Stimulated activated CD4-positive, alpha-beta T cell treated with anti-CD3 and anti-CD28 coated beads, Interleukin-1b, Interleukin-23, amount 100 ng/mL, for 4 hours (primary cell): ENCODE measurements at regions not wholly inside any gene's neighbourhood (a gene's known extent, or its start where the extent isn't known, plus 50 kb on each side); places are given as distances from the start of the nearest gene placed in this dataset.

Experiments used
- DNase-seq, 2 donors: peaks; one replicate each; pipeline ENCODE4 v3.0.0-alpha.2; 2020; ENCODE audit warnings: low read depth in 2 of 2

DNA sequence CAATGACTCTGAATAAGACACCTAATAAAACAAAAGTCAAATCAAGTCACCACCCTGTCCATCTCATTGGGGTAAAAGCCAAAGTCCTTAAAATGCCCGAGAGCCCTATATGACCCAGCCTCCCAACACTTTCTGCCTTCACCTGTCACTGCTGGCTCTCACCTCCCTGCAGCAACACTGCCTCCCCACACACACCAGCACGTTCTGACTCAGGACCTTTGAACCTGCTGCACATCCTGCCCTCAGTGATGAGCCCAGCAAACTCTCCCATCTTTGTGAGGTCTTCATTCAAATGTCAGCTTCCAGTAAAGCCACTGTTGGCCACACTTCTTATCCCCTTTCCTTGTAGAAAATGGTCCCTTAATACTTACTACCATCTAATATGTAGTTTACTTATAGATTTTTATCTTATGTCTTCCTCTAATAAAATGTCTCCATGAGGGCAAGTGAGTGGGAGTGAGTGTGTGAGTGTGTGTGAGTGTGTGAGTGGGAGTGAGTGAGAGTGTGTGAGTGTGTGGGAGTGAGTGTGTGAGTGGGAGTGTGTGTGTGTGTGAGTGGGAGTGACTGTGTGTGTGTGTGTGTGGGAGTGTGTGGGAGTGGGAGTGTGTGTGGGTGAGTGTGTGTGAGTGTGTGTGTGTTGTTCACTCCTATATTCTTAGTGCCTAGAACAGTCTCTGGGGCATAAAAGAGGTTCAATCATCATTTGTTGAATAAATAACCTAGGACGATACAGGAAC, 504.7 kb downstream of the EIPR1 start:
- DNase-seq, result no peak

- DNase-seq, result no peak
Measured at GRCh38 chr2:2872309-2872617, 505.4 kb downstream of the EIPR1 start.

DNA sequence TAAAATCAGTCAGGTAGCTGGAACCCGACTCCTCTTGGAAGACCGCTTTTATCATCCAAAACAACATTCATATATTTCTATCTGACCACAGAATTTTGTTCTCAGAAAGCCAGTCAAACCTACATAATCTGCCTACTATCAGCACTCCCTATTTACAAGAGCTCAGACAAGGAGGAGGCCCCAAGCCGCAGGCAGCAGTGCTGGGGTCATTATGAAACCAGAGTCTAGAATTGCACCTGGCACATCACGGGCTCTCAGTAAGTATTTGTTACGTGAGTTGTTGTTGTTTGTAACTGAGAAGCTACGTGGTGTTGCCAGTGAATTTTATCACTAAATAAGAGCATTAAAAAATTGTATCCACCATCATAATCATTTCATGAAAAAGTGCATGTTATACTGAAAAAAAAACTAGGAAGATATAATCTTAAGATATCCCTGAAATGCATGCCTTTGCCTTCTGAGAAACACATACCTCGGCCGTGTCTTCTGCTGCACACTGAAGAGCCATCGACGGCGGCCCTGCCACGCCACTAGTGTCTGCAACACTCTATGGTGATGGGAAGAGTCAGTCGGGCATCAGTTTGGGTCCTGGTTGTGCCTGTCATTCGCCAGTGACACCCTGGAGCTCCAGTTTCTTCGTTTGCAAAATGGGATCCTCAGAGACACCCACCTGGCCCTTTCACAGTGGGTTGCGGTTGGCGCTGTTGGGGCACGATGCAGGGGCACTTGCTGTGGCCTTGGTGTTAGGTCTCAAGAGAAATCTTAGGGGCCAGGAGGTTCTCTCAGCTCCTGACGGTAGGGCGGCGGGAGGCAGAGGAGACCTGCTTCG, 505.9 kb downstream of the EIPR1 start:
- DNase-seq, result no peak

- no peak for DNase-seq
Measured at GRCh38 chr2:2870106-2870505, 507.5 kb downstream of the EIPR1 start.

- DNase-seq, result no peak
Measured at GRCh38 chr2:2869553-2869952, 508.1 kb downstream of the EIPR1 start.

GRCh38 chr2:2868085-2868484, 509.5 kb downstream of the EIPR1 start:
- no peak for DNase-seq

DNA sequence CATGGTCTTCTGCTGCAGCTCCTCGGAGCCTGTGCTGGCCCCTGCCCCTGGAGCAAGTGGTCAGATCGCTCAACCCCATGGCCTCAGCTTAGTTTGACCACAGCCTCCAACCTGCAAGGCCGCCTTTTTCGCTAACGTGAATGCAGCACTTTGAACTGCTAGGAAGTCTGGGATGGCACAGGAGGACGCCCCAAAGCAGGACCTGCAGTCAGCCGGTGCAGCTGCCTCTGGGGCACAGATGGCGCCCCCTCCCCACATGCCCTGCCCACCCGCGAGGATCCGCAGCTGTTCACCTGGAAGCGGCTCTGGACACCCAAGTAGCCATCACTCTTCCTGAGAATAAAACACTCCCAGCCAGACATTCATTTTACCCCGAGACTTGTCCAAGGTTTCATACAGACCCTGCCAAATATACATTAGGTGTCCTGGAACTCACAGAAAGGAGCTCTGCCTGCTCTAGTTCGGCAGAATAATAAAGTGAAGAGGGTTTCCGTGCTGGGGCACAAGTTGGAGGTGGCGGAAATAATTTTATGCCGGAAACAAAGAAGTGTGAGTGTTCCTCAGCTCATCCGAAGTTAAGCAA, 510.1 kb downstream of the EIPR1 start:
- no peak for DNase-seq

GRCh38 chr2:2866459-2866858, 511.2 kb downstream of the EIPR1 start:
- no peak for DNase-seq

- no peak for DNase-seq
Measured at GRCh38 chr2:2862386-2862785, 515.2 kb downstream of the EIPR1 start.

DNA sequence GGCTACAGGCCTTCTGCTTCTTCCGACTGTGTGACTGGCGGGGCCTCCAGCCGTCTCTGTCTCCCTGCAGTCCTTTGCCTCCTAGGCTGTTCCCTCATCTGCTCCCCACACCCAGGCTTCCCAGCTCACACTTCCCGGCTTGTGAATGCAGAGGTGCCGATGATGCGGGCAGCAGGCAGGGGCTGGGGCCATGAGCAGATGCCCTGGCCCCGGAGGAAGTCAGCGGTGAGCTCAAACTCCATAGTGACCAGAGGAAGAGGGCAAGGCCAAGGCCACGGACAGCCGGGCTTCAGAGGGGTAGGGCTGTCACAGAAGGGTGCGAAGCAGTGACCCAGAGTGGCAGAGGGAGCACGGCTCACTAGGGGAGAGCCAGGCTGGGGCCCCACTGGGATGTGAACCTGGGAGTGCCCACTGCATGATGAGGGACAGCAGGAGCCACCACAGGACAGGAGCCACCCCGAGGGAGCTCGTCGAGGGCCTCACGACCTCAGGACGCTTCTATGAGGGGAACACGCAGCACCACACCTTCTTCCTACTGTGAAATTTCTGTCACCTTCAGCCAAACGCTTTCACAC, 515.9 kb downstream of the EIPR1 start:
- DNase-seq, result no peak

- DNase-seq, result no peak
Measured at GRCh38 chr2:2860589-2861300, 516.9 kb downstream of the EIPR1 start.

DNA sequence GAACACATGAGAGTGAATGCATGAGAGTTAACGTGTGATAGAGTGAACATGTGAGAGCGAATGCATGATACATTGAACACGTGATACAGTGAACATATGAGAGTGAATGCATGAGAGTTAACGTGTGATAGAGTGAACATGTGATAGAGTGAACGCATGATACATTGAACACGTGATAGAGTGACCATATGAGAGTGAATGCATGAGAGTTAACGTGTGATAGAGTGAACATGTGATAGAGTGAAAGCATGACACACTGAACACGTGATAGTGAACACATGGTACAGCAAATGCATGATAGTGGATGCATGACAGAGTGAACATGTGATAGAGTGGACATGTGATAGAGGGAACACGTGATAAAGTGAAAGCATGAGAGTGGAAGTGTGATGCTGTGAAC, 517.9 kb downstream of the EIPR1 start:
- no peak for DNase-seq

DNA sequence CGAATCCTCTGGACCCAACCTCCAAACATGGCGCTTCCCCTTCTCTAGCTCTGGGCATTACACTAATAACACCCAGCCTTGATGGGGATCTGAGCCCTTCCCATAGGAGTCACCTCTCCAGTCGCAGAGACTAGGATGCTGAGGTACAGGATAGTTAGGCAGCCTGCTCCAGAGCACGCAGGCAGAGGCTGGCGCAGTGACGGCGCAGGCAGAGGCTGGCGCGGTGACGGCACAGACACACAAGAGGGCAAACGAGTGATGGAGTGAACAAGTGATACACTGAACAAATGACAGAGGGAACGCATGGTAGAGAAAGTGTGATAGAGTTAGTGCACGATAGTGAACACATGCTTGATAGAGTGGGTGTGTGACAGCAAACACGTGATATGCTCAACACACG, 518.5 kb downstream of the EIPR1 start:
- DNase-seq, result no peak

GRCh38 chr2:2856723-2857415, 520.7 kb downstream of the EIPR1 start:
- DNase-seq, result no peak

DNA sequence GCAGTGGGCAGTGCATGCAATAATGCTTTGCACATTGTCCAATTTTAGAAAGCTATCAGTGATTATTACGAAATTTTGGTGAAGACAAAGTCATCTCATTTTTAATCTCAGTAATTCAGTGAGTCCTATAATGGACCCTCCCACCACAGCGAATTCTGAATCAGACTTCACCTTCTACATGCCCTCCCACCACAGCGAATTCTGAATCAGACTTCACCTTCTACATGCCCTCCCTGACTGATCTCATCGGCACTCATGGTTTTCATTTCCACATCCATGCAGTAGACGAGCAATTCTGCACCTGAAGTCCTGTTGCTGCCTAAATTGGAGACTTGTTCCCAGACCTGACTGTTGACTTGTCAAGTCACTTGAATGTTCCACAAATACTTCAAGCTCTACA, 522.3 kb downstream of the EIPR1 start:
- no peak for DNase-seq

- no peak for DNase-seq
Measured at GRCh38 chr2:2853346-2853745, 522.3 kb upstream of the MYT1L start.

- no peak for DNase-seq
Measured at GRCh38 chr2:2851806-2852777, 521.0 kb upstream of the MYT1L start.

DNA sequence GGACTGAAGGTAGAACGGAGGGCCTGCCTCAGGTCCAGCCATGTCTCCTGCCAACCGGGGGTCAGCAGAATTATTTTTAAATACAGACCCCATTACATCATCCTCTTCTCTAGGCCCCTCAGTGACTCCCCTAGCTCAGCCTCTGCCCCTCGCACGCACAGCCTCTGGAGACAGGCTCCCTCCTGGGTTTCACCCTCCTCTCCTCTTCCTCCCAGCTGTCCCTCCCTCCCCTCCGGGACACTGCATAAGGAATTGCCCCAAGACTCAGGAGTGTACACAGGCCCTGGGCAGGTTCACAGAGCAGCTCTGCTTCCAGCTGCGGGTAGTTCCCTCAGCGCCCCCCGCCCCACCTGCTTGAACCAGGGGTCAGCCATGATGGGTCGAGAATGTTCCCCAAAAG, 520.2 kb upstream of the MYT1L start:
- DNase-seq, result no peak

GRCh38 chr2:2850859-2851258, 519.8 kb upstream of the MYT1L start:
- DNase-seq, result no peak

GRCh38 chr2:2850218-2850755, 519.2 kb upstream of the MYT1L start:
- no peak for DNase-seq
